ENCODE measurements at regions not wholly inside any gene's neighbourhood (a gene's known extent, or its start where the extent isn't known, plus 50 kb on each side); places are given as distances from the start of the nearest gene placed in this dataset.

GRCh38 chr4:116010923-116011322 lies 897.5 kb upstream of the NDST4 start:
- TF ChIP-seq KLF17 (tag by site-specific recombination; IDR thresholded peaks at IDR 0.05) (no peak), YY1 (tag by site-specific recombination; IDR thresholded peaks at IDR 0.05) (no peak), CTCF (tag by site-specific recombination; IDR thresholded peaks at IDR 0.05) (no peak), ZNF202 (tag by site-specific recombination; IDR thresholded peaks at IDR 0.05; ENCODE audit: borderline replicate concordance) (no peak), ZNF521 (tag by site-specific recombination; IDR thresholded peaks at IDR 0.05) (no peak), REST (tag by site-specific recombination; IDR thresholded peaks at IDR 0.05) (no peak)
